GM10248 (cell line): ENCODE measurements at regions not wholly inside any gene's neighbourhood (a gene's known extent, or its start where the extent isn't known, plus 50 kb on each side); places are given as distances from the start of the nearest gene placed in this dataset.

Experiments
- CTCF ChIA-PET: fragments of 300-600 bp; sonication (Branson Sonifier 250); formaldehyde crosslinking; extraction: SDS; loops from one replicate; lab custom pipeline; 2021; ENCODE audit warnings: antibody characterized with exemption; lab: Yijun Ruan, JAX
- POLR2A ChIA-PET: fragments of 350-650 bp; sonication (Branson Sonifier 250); formaldehyde crosslinking; extraction: SDS; loops from one replicate; lab custom pipeline; 2020; ENCODE audit warnings: antibody characterized with exemption; lab: Yijun Ruan, JAX
- DNase-seq: peaks from one replicate; pipeline ENCODE4 v3.0.0; 2012; ENCODE audit errors: extremely low spot score
- CTCF ChIP-seq: IDR thresholded peaks from 2 replicates; pipeline ENCODE4 v1.5.1; 2012; ENCODE audit warnings: mild to moderate bottlenecking, low read depth; ENCODE audit errors: extremely low read depth, missing control alignments, control extremely low read depth

- no peak for TF ChIP-seq CTCF
- DNase-seq = no peak
- ChIA-PET CTCF (no interaction called here), POLR2A (no interaction called here)
These were observed 51.3 kb upstream of the CADPS start for GRCh38 chr3:62926494-62926893.

DNA sequence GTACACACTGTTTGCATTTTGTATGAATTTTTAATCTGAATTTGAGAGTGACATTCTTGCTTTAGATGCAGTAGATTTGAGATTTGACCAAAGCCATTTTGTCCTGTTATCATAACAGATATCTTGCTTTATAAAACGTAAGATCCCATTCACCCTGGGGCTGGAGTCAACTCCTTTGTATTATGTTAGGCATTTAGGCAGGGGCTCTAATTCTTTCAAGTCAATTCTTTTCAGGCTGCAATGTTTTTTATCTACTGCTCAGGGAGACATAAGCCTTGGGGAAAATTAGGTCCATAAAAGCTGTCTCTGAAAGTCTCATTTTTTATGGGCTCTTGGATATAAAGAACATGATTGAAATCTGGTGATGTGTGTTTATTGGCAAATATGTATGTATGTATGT is 53.0 kb upstream of the CADPS start:
- no peak for DNase-seq
- ChIA-PET CTCF (no interaction called here), POLR2A (no interaction called here)
- TF ChIP-seq CTCF = no peak

DNA sequence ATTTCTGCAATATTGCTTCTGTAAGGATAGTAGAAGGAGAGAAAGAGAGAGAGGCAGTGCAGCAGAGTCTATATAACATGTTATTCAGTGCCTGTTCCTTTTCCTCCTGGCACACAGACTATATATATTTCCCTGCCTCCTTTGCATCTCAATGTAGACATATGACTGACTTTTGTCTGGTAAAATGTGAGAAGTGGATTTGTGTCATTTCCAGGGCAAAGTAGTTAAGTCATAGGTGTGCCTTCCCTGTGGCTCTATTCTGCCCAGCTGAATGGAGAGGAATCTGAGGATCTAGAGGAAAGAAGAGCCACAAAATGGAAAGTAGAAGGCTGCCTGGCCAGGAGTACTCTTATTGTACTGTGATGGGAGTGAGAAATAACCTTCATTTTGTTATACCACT is 54.6 kb upstream of the CADPS start:
- DNase-seq = no peak
- POLR2A ChIA-PET = no interaction called here
- CTCF ChIA-PET = no interaction called here
- TF ChIP-seq CTCF = no peak

DNA sequence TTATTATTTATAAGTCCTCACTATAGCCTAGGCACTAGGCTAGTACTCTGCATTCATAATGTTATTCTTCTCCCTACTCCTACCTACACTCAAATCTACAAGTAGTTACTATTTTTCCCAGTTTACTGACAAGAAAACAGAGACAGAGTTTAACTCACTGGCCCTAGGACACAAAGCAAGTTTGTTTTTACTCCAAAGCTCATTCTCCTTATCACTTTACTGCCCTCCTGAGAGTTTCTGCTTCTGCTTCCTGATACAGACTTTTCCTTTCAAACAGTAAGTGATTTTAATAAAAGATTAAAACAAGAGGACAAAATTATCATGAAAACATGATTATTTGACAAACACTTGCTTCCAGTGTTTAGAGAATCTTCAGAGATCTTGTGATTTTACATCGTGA is 60.6 kb upstream of the CADPS start:
- ChIA-PET CTCF (interaction anchor here (1.4 kb wide), 1 partner anchor 15 kb away, joined by 3 read pairs; no protein-coding TSS in a partner anchor), POLR2A (no interaction called here)
- no peak for TF ChIP-seq CTCF

GRCh38 chr3:62936626-62937254 is 61.5 kb upstream of the CADPS start:
- no peak for DNase-seq
- no peak for TF ChIP-seq CTCF
- ChIA-PET POLR2A (no interaction called here), CTCF (interaction anchor here (1.2 kb wide), 1 partner anchor 18 kb away, joined by 3 read pairs; no protein-coding TSS in a partner anchor)

More for the DNA sequence above, 60.6 kb upstream of the CADPS start:
- DNase-seq = no peak

- no peak for DNase-seq
- no peak for TF ChIP-seq CTCF
- ChIA-PET POLR2A (no interaction called here), CTCF (interaction anchor here (1.3 kb wide), 1 partner anchor 16 kb away, joined by 3 read pairs; no protein-coding TSS in a partner anchor)
These were observed 63.4 kb upstream of the CADPS start for GRCh38 chr3:62938583-62938982.
